ENCODE measurements at regions not wholly inside any gene's neighbourhood (a gene's known extent, or its start where the extent isn't known, plus 50 kb on each side); places are given as distances from the start of the nearest gene placed in this dataset.
A peak's percentile ranks its signal among the peaks of the same experiment; 100 is the strongest.

GRCh38 chr9:107112707-107113243 is 170.3 kb upstream of the RAD23B start:
- Histone ChIP-seq H3K9me3 (ENCODE audit: control insufficient read depth, low read depth, low read length) (no peaks in the 10 kb centered on the region), H3K27me3 (ENCODE audit: control insufficient read depth, insufficient read depth, low read length) (no peaks in the 10 kb centered on the region), H3K4me3 (ENCODE audit: low read length) (no peak overlapping the region), H3K4me1 (ENCODE audit: control insufficient read depth, insufficient read depth, low read length) (no peaks in the 10 kb centered on the region), H3K36me3 (ENCODE audit: control insufficient read depth, insufficient read depth, low read length) (no peaks in the 10 kb centered on the region), H3K27ac (ENCODE audit: low read length) (no peak overlapping the region)
- WGBS (ENCODE audit: insufficient coverage, low lambda C conversion rate), result 100% methylated on average over 1 of the region's 1 CpG
- DNase-seq, result no peak

GRCh38 chr9:107118863-107119624 is 164.0 kb upstream of the RAD23B start:
- Histone ChIP-seq H3K27ac (ENCODE audit: low read length) (no peak overlapping the region), H3K27me3 (ENCODE audit: control insufficient read depth, insufficient read depth, low read length) (no peaks in the 10 kb centered on the region), H3K4me3 (ENCODE audit: low read length) (no peak overlapping the region), H3K4me1 (ENCODE audit: control insufficient read depth, insufficient read depth, low read length) (peaks cover 13% of the 10 kb centered on the region), H3K36me3 (ENCODE audit: control insufficient read depth, insufficient read depth, low read length) (no peaks in the 10 kb centered on the region), H3K9me3 (ENCODE audit: control insufficient read depth, low read depth, low read length) (no peaks in the 10 kb centered on the region)
- peak; percentile 47 to 62 for DNase-seq
- no CpG with 5 or more reads among the region's 6 CpGs for WGBS (ENCODE audit: insufficient coverage, low lambda C conversion rate)

- Histone ChIP-seq H3K4me3 (ENCODE audit: low read length) (no peak overlapping the region), H3K36me3 (ENCODE audit: control insufficient read depth, insufficient read depth, low read length) (no peaks in the 10 kb centered on the region), H3K9me3 (ENCODE audit: control insufficient read depth, low read depth, low read length) (no peaks in the 10 kb centered on the region), H3K27ac (ENCODE audit: low read length) (no peak overlapping the region), H3K4me1 (ENCODE audit: control insufficient read depth, insufficient read depth, low read length) (peaks cover 13% of the 10 kb centered on the region), H3K27me3 (ENCODE audit: control insufficient read depth, insufficient read depth, low read length) (no peaks in the 10 kb centered on the region)
- no peak for DNase-seq
- no CpG with 5 or more reads among the region's 7 CpGs for WGBS (ENCODE audit: insufficient coverage, low lambda C conversion rate)
Observed at GRCh38 chr9:107119735-107120134, 163.3 kb upstream of the RAD23B start.

GRCh38 chr9:107123389-107123788 is 159.7 kb upstream of the RAD23B start:
- H3K9me3 ChIP-seq (ENCODE audit: control insufficient read depth, low read depth, low read length), result no peaks in the 10 kb centered on the region
- H3K27me3 ChIP-seq (ENCODE audit: control insufficient read depth, insufficient read depth, low read length), result no peaks in the 10 kb centered on the region
- no peaks in the 10 kb centered on the region for H3K36me3 ChIP-seq (ENCODE audit: control insufficient read depth, insufficient read depth, low read length)
- H3K4me1 ChIP-seq (ENCODE audit: control insufficient read depth, insufficient read depth, low read length), result peaks cover 13% of the 10 kb centered on the region
- H3K27ac ChIP-seq (ENCODE audit: low read length), result no peak overlapping the region
- H3K4me3 ChIP-seq (ENCODE audit: low read length), result no peak overlapping the region
- DNase-seq, result no peak

GRCh38 chr9:107127608-107128007 is 155.5 kb upstream of the RAD23B start:
- H3K27me3 ChIP-seq (ENCODE audit: control insufficient read depth, insufficient read depth, low read length), result no peaks in the 10 kb centered on the region
- H3K9me3 ChIP-seq (ENCODE audit: control insufficient read depth, low read depth, low read length), result no peaks in the 10 kb centered on the region
- peaks cover 3% of the 10 kb centered on the region for H3K4me1 ChIP-seq (ENCODE audit: control insufficient read depth, insufficient read depth, low read length)
- no peak overlapping the region for H3K4me3 ChIP-seq (ENCODE audit: low read length)
- no peak for DNase-seq
- H3K36me3 ChIP-seq (ENCODE audit: control insufficient read depth, insufficient read depth, low read length), result no peaks in the 10 kb centered on the region
- WGBS (ENCODE audit: insufficient coverage, low lambda C conversion rate), result no CpG with 5 or more reads among the region's 5 CpGs
- no peak overlapping the region for H3K27ac ChIP-seq (ENCODE audit: low read length)

GRCh38 chr9:107131108-107131799 is 151.8 kb upstream of the RAD23B start:
- no peaks in the 10 kb centered on the region for H3K27me3 ChIP-seq (ENCODE audit: control insufficient read depth, insufficient read depth, low read length)
- H3K4me3 ChIP-seq (ENCODE audit: low read length), result no peak overlapping the region
- peak; percentile 44 to 84 for DNase-seq
- peaks cover 3% of the 10 kb centered on the region for H3K4me1 ChIP-seq (ENCODE audit: control insufficient read depth, insufficient read depth, low read length)
- no peaks in the 10 kb centered on the region for H3K36me3 ChIP-seq (ENCODE audit: control insufficient read depth, insufficient read depth, low read length)
- H3K27ac ChIP-seq (ENCODE audit: low read length), result peak overlapping the region; percentile 22
- no peaks in the 10 kb centered on the region for H3K9me3 ChIP-seq (ENCODE audit: control insufficient read depth, low read depth, low read length)
- no CpG with 5 or more reads among the region's 5 CpGs for whole genome bisulfite sequencing (ENCODE audit: insufficient coverage, low lambda C conversion rate)

GRCh38 chr9:107136296-107136695 is 146.8 kb upstream of the RAD23B start:
- Histone ChIP-seq H3K27ac (ENCODE audit: low read length) (no peak overlapping the region), H3K36me3 (ENCODE audit: control insufficient read depth, insufficient read depth, low read length) (no peaks in the 10 kb centered on the region), H3K9me3 (ENCODE audit: control insufficient read depth, low read depth, low read length) (no peaks in the 10 kb centered on the region), H3K4me1 (ENCODE audit: control insufficient read depth, insufficient read depth, low read length) (peaks cover 7% of the 10 kb centered on the region), H3K27me3 (ENCODE audit: control insufficient read depth, insufficient read depth, low read length) (no peaks in the 10 kb centered on the region), H3K4me3 (ENCODE audit: low read length) (no peak overlapping the region)
- DNase-seq, result peak in 1 of 2 donors; percentile 37
- WGBS (ENCODE audit: insufficient coverage, low lambda C conversion rate), result no CpG with 5 or more reads among the region's 2 CpGs

GRCh38 chr9:107137495-107138202 is 145.4 kb upstream of the RAD23B start:
- DNase-seq, result no peak
- Histone ChIP-seq H3K36me3 (ENCODE audit: control insufficient read depth, insufficient read depth, low read length) (no peaks in the 10 kb centered on the region), H3K4me1 (ENCODE audit: control insufficient read depth, insufficient read depth, low read length) (peaks cover 7% of the 10 kb centered on the region), H3K27me3 (ENCODE audit: control insufficient read depth, insufficient read depth, low read length) (no peaks in the 10 kb centered on the region), H3K27ac (ENCODE audit: low read length) (no peak overlapping the region), H3K4me3 (ENCODE audit: low read length) (no peak overlapping the region), H3K9me3 (ENCODE audit: control insufficient read depth, low read depth, low read length) (no peaks in the 10 kb centered on the region)
- WGBS (ENCODE audit: insufficient coverage, low lambda C conversion rate), result 90% methylated on average over 2 of the region's 9 CpGs

GRCh38 chr9:107138261-107138992 is 144.7 kb upstream of the RAD23B start:
- no peak for DNase-seq
- no CpG with 5 or more reads among the region's 5 CpGs for WGBS (ENCODE audit: insufficient coverage, low lambda C conversion rate)
- Histone ChIP-seq H3K4me1 (ENCODE audit: control insufficient read depth, insufficient read depth, low read length) (peaks cover 7% of the 10 kb centered on the region), H3K4me3 (ENCODE audit: low read length) (no peak overlapping the region), H3K36me3 (ENCODE audit: control insufficient read depth, insufficient read depth, low read length) (no peaks in the 10 kb centered on the region), H3K9me3 (ENCODE audit: control insufficient read depth, low read depth, low read length) (no peaks in the 10 kb centered on the region), H3K27me3 (ENCODE audit: control insufficient read depth, insufficient read depth, low read length) (no peaks in the 10 kb centered on the region), H3K27ac (ENCODE audit: low read length) (no peak overlapping the region)

- H3K27me3 ChIP-seq (ENCODE audit: control insufficient read depth, insufficient read depth, low read length), result no peaks in the 10 kb centered on the region
- H3K9me3 ChIP-seq (ENCODE audit: control insufficient read depth, low read depth, low read length), result no peaks in the 10 kb centered on the region
- H3K4me3 ChIP-seq (ENCODE audit: low read length), result no peak overlapping the region
- 73% methylated on average over 3 of the region's 5 CpGs for WGBS (ENCODE audit: insufficient coverage, low lambda C conversion rate)
- H3K27ac ChIP-seq (ENCODE audit: low read length), result no peak overlapping the region
- DNase-seq, result no peak
- peaks cover 2% of the 10 kb centered on the region for H3K4me1 ChIP-seq (ENCODE audit: control insufficient read depth, insufficient read depth, low read length)
- no peaks in the 10 kb centered on the region for H3K36me3 ChIP-seq (ENCODE audit: control insufficient read depth, insufficient read depth, low read length)
Observed at GRCh38 chr9:107141967-107142366, 141.1 kb upstream of the RAD23B start.
